ENCODE measurements at regions not wholly inside any gene's neighbourhood (a gene's known extent, or its start where the extent isn't known, plus 50 kb on each side); places are given as distances from the start of the nearest gene placed in this dataset.

GRCh38 chr3:186473166-186473565 lies 71.0 kb downstream of the CRYGS start:
- 60 to 72% (median 69%) methylated on average over 2 of the region's 2 CpGs for WGBS, 4 donors
- Histone ChIP-seq H3K4me3 (no peak overlapping the region), H3K27me3 (peaks cover 0 to 4% (median 0%) of the 10 kb centered on the region in 9 donors), H3K9me3 (no peaks in the 10 kb centered on the region), H3K27ac (no peak overlapping the region), H3K36me3 (no peaks in the 10 kb centered on the region), H3K4me1 (peaks cover 0 to 14% (median 0%) of the 10 kb centered on the region in 12 donors)
- TF ChIP-seq POLR2A (IDR thresholded peaks at IDR 0.05) = no peak
- no peak for TF ChIP-seq CTCF (IDR thresholded peaks at IDR 0.05)
- ATAC-seq (no peak), DNase-seq (no peak)
- intact Hi-C loops (cut with DNase I) = no loop called here

- Histone ChIP-seq H3K4me1 (peaks cover 0 to 14% (median 0%) of the 10 kb centered on the region in 12 donors), H3K36me3 (no peaks in the 10 kb centered on the region), H3K9me3 (no peaks in the 10 kb centered on the region), H3K27me3 (peaks cover 0 to 4% (median 0%) of the 10 kb centered on the region in 9 donors), H3K4me3 (no peak overlapping the region), H3K27ac (no peak overlapping the region)
- 87 to 93% (median 90%) methylated on average over 8 of the region's 8 CpGs for WGBS, 4 donors
- TF ChIP-seq POLR2A (IDR thresholded peaks at IDR 0.05) (no peak), CTCF (IDR thresholded peaks at IDR 0.05) (no peak)
- ATAC-seq = no peak
- intact Hi-C loops (cut with DNase I) = no loop called here
- DNase-seq = no peak
Measured at GRCh38 chr3:186472456-186473008, 71.6 kb downstream of the CRYGS start.

- H3K9me3 ChIP-seq = no peaks in the 10 kb centered on the region
- no peak for TF ChIP-seq CTCF (IDR thresholded peaks at IDR 0.05)
- TF ChIP-seq POLR2A (IDR thresholded peaks at IDR 0.05) = no peak
- ATAC-seq = no peak
- H3K27ac ChIP-seq = no peak overlapping the region
- H3K36me3 ChIP-seq = no peaks in the 10 kb centered on the region
- intact Hi-C loops (cut with DNase I) = no loop called here
- peaks cover 0 to 17% (median 0%) of the 10 kb centered on the region in 12 donors for H3K4me1 ChIP-seq
- no peak overlapping the region for H3K4me3 ChIP-seq
- no peak for DNase-seq
- peaks cover 0 to 4% (median 0%) of the 10 kb centered on the region in 9 donors for H3K27me3 ChIP-seq
- WGBS, 4 donors = 73 to 79% (median 75%) methylated on average over 5 of the region's 5 CpGs
Measured at GRCh38 chr3:186471771-186472170, 72.4 kb downstream of the CRYGS start.

GRCh38 chr3:186469525-186469924 lies 74.7 kb downstream of the CRYGS start:
- ATAC-seq (no peak), DNase-seq (no peak)
- TF ChIP-seq CTCF (IDR thresholded peaks at IDR 0.05) (no peak), POLR2A (IDR thresholded peaks at IDR 0.05) (no peak)
- Histone ChIP-seq H3K4me3 (no peak overlapping the region), H3K27me3 (no peaks in the 10 kb centered on the region), H3K4me1 (peaks cover 0 to 13% (median 0%) of the 10 kb centered on the region in 12 donors), H3K27ac (no peak overlapping the region), H3K36me3 (no peaks in the 10 kb centered on the region), H3K9me3 (no peaks in the 10 kb centered on the region)
- WGBS, 4 donors = 60 to 80% (median 69%) methylated on average over 4 of the region's 4 CpGs
- intact Hi-C loops (cut with DNase I) = no loop called here

Data from heart left ventricle (tissue), 16 donors.